ENCODE measurements at regions not wholly inside any gene's neighbourhood (a gene's known extent, or its start where the extent isn't known, plus 50 kb on each side); places are given as distances from the start of the nearest gene placed in this dataset.

DNA sequence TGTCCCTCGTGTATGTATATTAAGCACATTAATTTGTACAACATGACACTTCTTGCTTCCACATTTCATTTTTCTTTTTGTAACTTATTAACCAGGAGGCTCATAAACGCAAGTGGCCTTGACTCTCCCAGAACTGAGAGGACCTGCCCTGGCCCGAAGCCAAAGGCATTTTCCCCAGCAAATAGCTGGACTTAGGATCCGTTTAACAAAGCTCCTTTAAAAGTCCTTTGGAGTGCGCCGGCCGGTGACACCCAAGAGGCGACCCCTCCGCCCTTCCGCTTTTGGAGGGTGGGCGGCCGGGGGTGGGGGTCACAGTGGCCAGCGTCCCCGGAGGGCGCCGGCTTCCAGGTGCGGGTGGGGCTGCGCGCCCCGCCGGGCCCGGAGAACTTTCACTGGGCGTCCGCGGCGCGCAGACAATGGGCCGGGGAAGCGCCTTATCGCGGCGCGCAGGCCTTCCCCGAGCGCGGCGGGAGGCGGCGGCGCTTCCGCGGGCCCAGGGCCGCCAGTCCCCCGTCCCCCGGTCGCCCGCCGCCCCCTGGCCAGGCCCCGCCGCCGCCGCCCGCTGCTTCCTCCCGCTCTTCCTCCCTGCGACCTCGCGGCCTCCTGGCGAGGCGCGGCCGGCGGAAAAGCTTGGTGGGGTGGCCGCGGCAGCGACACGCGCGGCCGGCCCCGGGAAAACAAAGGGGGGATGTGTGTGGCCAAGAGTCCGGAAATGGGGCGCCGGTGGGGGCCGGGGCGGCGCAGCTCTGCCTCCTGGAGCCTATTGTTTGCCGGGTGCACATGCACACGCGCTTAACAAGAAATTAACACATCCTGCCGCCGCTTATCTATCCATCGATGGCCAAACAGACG lies 613.4 kb downstream of the MCTP2 start (continued):
- no peak for TF ChIP-seq SIN3A (conservative IDR thresholded peaks at IDR 0.05 in 1 of 2, IDR thresholded peaks at IDR 0.05 in 1 of 2; ENCODE audit: low read depth in 1 of 2, low read length in 2 of 2)
- TF ChIP-seq POU5F1 (IDR thresholded peaks at IDR 0.05; ENCODE audit: low read depth, low read length) = no peak
- TF ChIP-seq TCF12 (IDR thresholded peaks at IDR 0.05; ENCODE audit: low read depth, low read length) = no peak
- TF ChIP-seq PHF8 (conservative IDR thresholded peaks at IDR 0.05; ENCODE audit: low read depth, low read length) = peak; percentile 55; the same call in 1 of the 2 replicates
- no peak for TF ChIP-seq POLR2AphosphoS5 (IDR thresholded peaks at IDR 0.05; ENCODE audit: low read depth, low read length)
- TF ChIP-seq SIRT6 (IDR thresholded peaks at IDR 0.05; ENCODE audit: low read length) = no peak
- no peak for TF ChIP-seq EP300 (IDR thresholded peaks at IDR 0.05; ENCODE audit: borderline replicate concordance in 1 of 2, low read depth in 2 of 2, low read length in 2 of 2)
- peak; percentile 47 for TF ChIP-seq KDM4A (IDR thresholded peaks at IDR 0.05; ENCODE audit: low read depth, low read length, severe bottlenecking)
- TF ChIP-seq EGR1 (IDR thresholded peaks at IDR 0.05; ENCODE audit: borderline replicate concordance, low read depth, low read length) = no peak

All from H1 (cell line).